HL-60 (cell line): ENCODE measurements at regions not wholly inside any gene's neighbourhood (a gene's known extent, or its start where the extent isn't known, plus 50 kb on each side); places are given as distances from the start of the nearest gene placed in this dataset.

Experiments used
- CTCF ChIP-seq: IDR thresholded peaks from one replicate; pipeline ENCODE4 v1.5.1; 2011; ENCODE audit warnings: low read length, control low read depth, inconsistent platforms; ENCODE audit not compliant: insufficient read depth
- POLR2AphosphoS5 ChIP-seq: IDR thresholded peaks from 2 replicates; pipeline ENCODE4 v1.6.1; 2012; ENCODE audit warnings: low read depth
- TF ChIP-seq, protein P1 (sequence below): IDR thresholded peaks from 2 replicates; pipeline ENCODE4 v1.6.1; 2012; ENCODE audit warnings: low read depth; ENCODE audit not compliant: insufficient replicate concordance

DNA sequence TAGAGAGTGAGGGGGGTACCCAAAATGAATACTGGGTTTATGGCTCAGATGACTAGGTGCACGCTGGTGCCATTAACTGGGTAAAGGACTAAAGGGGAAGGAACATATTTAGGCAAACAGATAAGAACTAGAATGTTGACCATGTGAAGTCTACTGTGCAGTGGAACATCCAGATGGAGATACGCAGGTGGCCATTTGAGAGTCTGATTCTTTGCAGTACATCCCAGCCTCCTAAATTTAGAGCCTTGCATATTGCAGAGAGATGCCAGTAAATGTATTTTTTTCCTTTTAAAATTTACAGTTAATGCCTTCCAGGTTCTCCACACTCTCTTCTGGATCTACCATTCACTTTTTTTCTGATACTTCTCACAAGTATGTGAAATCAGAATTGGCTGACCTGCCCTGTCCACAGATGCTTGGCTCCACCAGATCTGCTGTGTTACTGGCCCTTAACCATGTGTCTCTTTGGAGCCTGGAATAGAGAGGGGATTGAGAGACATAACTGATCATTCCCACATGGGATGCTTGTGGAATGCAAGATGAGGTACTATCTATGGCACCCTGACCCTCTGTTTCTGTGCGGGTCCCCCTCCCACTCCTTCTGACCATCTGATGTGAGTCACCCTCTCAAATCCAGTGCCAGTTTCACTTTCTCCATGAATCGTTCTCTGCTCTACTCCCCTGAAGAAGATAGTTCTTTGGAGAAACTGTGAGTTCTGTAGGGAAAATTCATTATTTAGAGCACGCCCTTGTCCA is 77.0 kb upstream of the NCAM1 start:
- no peak for TF ChIP-seq CTCF
- TF ChIP-seq POLR2AphosphoS5, result no peak
- TF ChIP-seq, protein P1, sequence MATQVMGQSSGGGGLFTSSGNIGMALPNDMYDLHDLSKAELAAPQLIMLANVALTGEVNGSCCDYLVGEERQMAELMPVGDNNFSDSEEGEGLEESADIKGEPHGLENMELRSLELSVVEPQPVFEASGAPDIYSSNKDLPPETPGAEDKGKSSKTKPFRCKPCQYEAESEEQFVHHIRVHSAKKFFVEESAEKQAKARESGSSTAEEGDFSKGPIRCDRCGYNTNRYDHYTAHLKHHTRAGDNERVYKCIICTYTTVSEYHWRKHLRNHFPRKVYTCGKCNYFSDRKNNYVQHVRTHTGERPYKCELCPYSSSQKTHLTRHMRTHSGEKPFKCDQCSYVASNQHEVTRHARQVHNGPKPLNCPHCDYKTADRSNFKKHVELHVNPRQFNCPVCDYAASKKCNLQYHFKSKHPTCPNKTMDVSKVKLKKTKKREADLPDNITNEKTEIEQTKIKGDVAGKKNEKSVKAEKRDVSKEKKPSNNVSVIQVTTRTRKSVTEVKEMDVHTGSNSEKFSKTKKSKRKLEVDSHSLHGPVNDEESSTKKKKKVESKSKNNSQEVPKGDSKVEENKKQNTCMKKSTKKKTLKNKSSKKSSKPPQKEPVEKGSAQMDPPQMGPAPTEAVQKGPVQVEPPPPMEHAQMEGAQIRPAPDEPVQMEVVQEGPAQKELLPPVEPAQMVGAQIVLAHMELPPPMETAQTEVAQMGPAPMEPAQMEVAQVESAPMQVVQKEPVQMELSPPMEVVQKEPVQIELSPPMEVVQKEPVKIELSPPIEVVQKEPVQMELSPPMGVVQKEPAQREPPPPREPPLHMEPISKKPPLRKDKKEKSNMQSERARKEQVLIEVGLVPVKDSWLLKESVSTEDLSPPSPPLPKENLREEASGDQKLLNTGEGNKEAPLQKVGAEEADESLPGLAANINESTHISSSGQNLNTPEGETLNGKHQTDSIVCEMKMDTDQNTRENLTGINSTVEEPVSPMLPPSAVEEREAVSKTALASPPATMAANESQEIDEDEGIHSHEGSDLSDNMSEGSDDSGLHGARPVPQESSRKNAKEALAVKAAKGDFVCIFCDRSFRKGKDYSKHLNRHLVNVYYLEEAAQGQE, result no peak
